ENCODE measurements at regions not wholly inside any gene's neighbourhood (a gene's known extent, or its start where the extent isn't known, plus 50 kb on each side); places are given as distances from the start of the nearest gene placed in this dataset.

DNA sequence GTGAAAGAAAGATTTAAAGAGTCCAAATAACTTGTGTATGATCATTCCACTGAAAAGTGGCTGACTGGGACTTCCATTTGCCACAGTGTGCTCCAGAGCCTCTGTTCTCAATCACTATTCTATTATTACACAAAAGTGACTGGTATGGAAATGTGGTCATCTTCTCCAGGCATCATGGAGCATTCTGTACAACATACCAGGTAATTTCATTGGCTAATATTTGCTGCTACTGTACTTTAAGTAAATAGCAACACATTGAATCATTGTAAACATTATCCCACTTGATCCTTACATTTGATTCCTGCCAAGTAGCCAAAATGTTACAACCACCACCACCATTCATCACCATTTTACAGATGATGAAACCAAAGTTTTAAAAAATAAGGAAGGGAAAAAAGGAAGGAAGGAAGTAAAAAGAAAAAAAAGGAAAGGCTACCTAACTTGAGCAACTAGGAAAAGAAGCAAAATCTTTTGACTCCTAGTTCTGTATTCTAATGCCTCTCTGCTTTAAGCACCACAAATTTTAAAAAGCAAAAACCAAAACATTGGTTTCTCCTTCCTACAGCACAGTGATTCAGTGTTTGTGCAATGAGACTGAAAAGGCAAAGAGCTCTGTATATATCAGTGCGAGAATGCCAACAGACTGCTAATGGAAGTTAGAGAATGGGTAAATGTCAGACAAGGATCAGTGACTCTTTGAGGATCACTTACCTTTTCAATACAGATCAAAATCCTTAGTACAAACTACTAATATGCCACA is 361.4 kb upstream of the PTBP2 start:
- Mint-ChIP-seq H3K36me3 (no peaks in the 10 kb centered on the region), H3K4me3 (no peak overlapping the region), H3K27ac (no peak overlapping the region), H3K9me3 (peaks cover 15% of the 10 kb centered on the region), H3K27me3 (no peaks in the 10 kb centered on the region), H3K4me1 (ENCODE audit: low read depth in 2 of 2) (peaks cover 0 to 2% of the 10 kb centered on the region in 2 donors)
- no peak for DNase-seq (ENCODE audit: low spot score)
- ATAC-seq = no peak

DNA sequence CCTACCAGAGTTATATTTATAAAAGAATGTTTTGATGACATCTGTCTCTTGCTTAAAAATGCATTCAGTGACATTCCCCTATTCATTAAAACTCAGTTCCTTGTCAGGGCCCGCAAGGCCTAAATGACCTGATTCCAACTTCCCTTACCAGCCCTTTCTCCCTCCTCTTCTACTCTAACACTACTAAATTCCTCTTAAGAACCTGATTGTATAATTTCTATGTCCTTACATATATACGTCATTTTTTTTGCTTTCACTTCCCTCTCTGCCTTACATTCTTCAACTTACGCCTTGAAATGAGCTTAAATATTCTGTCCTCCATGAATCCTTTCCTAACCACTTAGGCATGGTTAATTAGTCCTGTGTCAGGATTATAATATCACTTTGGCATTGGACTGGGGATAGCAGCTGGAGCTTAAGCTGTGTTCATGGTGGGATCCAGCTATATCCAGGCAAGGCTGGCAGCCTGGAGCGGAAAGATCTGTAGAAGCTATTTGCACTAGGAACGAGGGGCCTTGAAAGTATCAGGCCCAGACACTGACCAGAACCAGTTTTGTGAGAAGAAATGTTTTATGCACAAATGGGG is 360.2 kb upstream of the PTBP2 start:
- H3K4me1 Mint-ChIP-seq (ENCODE audit: low read depth in 2 of 2) = peaks cover 0 to 2% of the 10 kb centered on the region in 2 donors
- DNase-seq (ENCODE audit: low spot score) = no peak
- H3K4me3 Mint-ChIP-seq = no peak overlapping the region
- H3K27ac Mint-ChIP-seq = no peak overlapping the region
- peaks cover 11% of the 10 kb centered on the region for H3K9me3 Mint-ChIP-seq
- no peaks in the 10 kb centered on the region for H3K27me3 Mint-ChIP-seq
- ATAC-seq = no peak
- H3K36me3 Mint-ChIP-seq = no peaks in the 10 kb centered on the region

- H3K36me3 Mint-ChIP-seq = no peaks in the 10 kb centered on the region
- DNase-seq (ENCODE audit: low spot score) (no peak), ATAC-seq (no peak)
- peaks cover 11% of the 10 kb centered on the region for H3K9me3 Mint-ChIP-seq
- H3K27me3 Mint-ChIP-seq = no peaks in the 10 kb centered on the region
- no peak overlapping the region for H3K27ac Mint-ChIP-seq
- peaks cover 0 to 2% of the 10 kb centered on the region in 2 donors for H3K4me1 Mint-ChIP-seq (ENCODE audit: low read depth in 2 of 2)
- no peak overlapping the region for H3K4me3 Mint-ChIP-seq
These were observed 359.6 kb upstream of the PTBP2 start for GRCh38 chr1:96361961-96362360.

DNA sequence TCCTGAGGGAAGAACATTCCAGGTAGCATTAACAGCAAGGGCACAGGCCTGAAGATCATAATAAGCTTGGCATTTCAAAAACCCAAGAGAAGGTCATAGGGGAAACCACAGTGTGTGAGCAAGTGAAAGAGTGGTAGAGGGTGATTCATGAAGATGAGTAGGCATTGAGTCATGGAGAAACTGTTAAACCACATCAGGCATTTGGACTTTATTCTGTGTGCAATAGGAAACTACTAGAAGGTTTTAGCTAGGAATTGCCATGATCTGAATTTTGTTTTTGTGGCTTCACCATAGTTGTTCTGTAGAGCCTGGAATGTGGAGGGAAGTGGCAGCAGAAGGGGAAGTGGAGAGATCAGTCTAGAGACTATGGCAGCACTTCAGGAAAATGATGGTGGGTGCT is 359.0 kb upstream of the PTBP2 start:
- Mint-ChIP-seq H3K9me3 (peaks cover 11% of the 10 kb centered on the region), H3K27me3 (no peaks in the 10 kb centered on the region), H3K4me1 (ENCODE audit: low read depth in 2 of 2) (peaks cover 0 to 2% of the 10 kb centered on the region in 2 donors), H3K27ac (no peak overlapping the region), H3K4me3 (peak overlapping the region; percentile 11), H3K36me3 (no peaks in the 10 kb centered on the region)
- ATAC-seq (peak in 1 of 2 donors; percentile 61), DNase-seq (ENCODE audit: low spot score) (no peak)

DNA sequence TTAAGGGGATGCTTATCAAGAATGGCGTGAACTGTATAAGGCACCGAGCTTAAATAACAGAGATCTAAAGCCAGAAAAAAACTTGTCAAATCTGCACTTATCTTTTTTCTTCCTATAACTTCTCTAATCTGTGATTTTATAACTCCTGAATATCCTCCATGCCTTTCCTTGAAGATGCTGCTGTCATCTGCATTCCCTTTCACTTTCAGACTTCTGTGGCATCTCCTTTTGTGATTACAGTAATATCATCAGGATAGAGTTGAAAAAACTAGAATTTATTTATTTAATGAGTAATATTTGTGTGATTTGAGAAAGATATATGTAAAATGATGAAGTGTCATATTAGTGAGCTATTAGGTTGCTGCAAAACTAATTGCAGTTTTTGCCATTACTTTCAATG is 357.8 kb upstream of the PTBP2 start:
- Mint-ChIP-seq H3K27me3 (no peaks in the 10 kb centered on the region), H3K4me3 (no peak overlapping the region), H3K9me3 (peaks cover 18% of the 10 kb centered on the region), H3K4me1 (ENCODE audit: low read depth in 2 of 2) (peaks cover 0 to 2% of the 10 kb centered on the region in 2 donors), H3K36me3 (no peaks in the 10 kb centered on the region), H3K27ac (no peak overlapping the region)
- ATAC-seq (no peak), DNase-seq (ENCODE audit: low spot score) (no peak)

- Mint-ChIP-seq H3K27ac (no peak overlapping the region), H3K4me1 (ENCODE audit: low read depth in 2 of 2) (peaks cover 0 to 2% of the 10 kb centered on the region in 2 donors), H3K4me3 (no peak overlapping the region), H3K9me3 (peaks cover 21% of the 10 kb centered on the region), H3K27me3 (no peaks in the 10 kb centered on the region), H3K36me3 (no peaks in the 10 kb centered on the region)
- DNase-seq (ENCODE audit: low spot score) (no peak), ATAC-seq (no peak)
These were observed 357.0 kb upstream of the PTBP2 start for GRCh38 chr1:96364576-96364975.

- no peak for DNase-seq (ENCODE audit: low spot score)
- Mint-ChIP-seq H3K4me1 (ENCODE audit: low read depth in 2 of 2) (peaks cover 0 to 2% of the 10 kb centered on the region in 2 donors), H3K4me3 (no peak overlapping the region), H3K36me3 (no peaks in the 10 kb centered on the region), H3K27ac (no peak overlapping the region), H3K27me3 (no peaks in the 10 kb centered on the region), H3K9me3 (peaks cover 23% of the 10 kb centered on the region)
- ATAC-seq = no peak
These were observed 356.5 kb upstream of the PTBP2 start for GRCh38 chr1:96365076-96365475.

GRCh38 chr1:96365596-96366390 is 355.8 kb upstream of the PTBP2 start:
- no peaks in the 10 kb centered on the region for H3K27me3 Mint-ChIP-seq
- H3K4me3 Mint-ChIP-seq = no peak overlapping the region
- DNase-seq (ENCODE audit: low spot score) = no peak
- H3K36me3 Mint-ChIP-seq = no peaks in the 10 kb centered on the region
- H3K9me3 Mint-ChIP-seq = peaks cover 26% of the 10 kb centered on the region
- peaks cover 0 to 2% of the 10 kb centered on the region in 2 donors for H3K4me1 Mint-ChIP-seq (ENCODE audit: low read depth in 2 of 2)
- no peak overlapping the region for H3K27ac Mint-ChIP-seq
- no peak for ATAC-seq

DNA sequence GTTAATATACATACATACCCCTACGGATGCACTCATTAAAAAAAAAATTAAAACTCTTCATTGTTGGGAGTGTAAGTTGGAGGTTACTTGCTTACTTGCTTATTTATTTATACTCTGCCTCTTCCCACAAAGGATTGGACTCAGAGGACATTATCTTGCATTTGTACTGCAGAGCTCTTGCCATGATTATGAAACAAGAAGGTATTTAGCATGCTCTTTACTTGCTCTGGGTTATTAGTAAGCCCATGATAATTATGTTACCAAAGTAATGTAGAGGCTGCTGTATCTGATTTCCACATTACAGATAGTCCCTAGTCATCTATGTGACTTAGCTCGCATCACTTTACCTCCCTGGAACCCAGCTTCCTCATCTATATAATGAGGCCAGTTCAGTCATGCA is 355.1 kb upstream of the PTBP2 start:
- ATAC-seq = no peak
- H3K27ac Mint-ChIP-seq = no peak overlapping the region
- peaks cover 18% of the 10 kb centered on the region for H3K9me3 Mint-ChIP-seq
- H3K27me3 Mint-ChIP-seq = no peaks in the 10 kb centered on the region
- no peak overlapping the region for H3K4me3 Mint-ChIP-seq
- DNase-seq (ENCODE audit: low spot score) = no peak
- H3K4me1 Mint-ChIP-seq (ENCODE audit: low read depth in 2 of 2) = peaks cover 0 to 2% of the 10 kb centered on the region in 2 donors
- H3K36me3 Mint-ChIP-seq = no peaks in the 10 kb centered on the region

DNA sequence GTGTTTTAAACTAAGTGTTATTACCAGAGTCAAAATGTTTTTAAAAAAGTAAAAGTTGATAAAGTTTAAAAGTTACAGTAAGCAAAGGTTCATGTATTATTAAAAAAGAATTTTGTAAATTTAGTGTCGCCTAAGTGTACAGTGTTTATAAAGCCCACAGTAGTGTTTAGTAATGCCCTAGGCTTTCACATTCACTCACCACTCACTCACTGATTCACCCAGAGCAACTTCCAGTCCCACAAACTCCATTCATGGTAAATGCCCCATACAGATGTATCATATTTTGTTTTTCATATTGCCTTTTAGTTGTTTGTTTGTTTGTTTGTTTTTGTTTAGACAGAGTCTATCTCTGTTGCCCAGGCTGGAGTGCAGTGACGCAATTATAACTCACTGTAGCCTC is 353.8 kb upstream of the PTBP2 start:
- H3K27ac Mint-ChIP-seq = no peak overlapping the region
- no peak overlapping the region for H3K4me3 Mint-ChIP-seq
- H3K27me3 Mint-ChIP-seq = no peaks in the 10 kb centered on the region
- no peaks in the 10 kb centered on the region for H3K4me1 Mint-ChIP-seq (ENCODE audit: low read depth in 2 of 2)
- no peaks in the 10 kb centered on the region for H3K36me3 Mint-ChIP-seq
- ATAC-seq (no peak), DNase-seq (ENCODE audit: low spot score) (no peak)
- H3K9me3 Mint-ChIP-seq = peaks cover 19% of the 10 kb centered on the region

- Mint-ChIP-seq H3K4me3 (no peak overlapping the region), H3K27me3 (no peaks in the 10 kb centered on the region), H3K4me1 (ENCODE audit: low read depth in 2 of 2) (no peaks in the 10 kb centered on the region), H3K9me3 (peaks cover 19% of the 10 kb centered on the region), H3K36me3 (no peaks in the 10 kb centered on the region), H3K27ac (no peak overlapping the region)
- ATAC-seq = no peak
- no peak for DNase-seq (ENCODE audit: low spot score)
These were observed 350.8 kb upstream of the PTBP2 start for GRCh38 chr1:96370757-96371156.

- no peaks in the 10 kb centered on the region for H3K4me1 Mint-ChIP-seq (ENCODE audit: low read depth in 2 of 2)
- no peak overlapping the region for H3K27ac Mint-ChIP-seq
- H3K27me3 Mint-ChIP-seq = no peaks in the 10 kb centered on the region
- H3K36me3 Mint-ChIP-seq = no peaks in the 10 kb centered on the region
- DNase-seq (ENCODE audit: low spot score) = no peak
- no peak overlapping the region for H3K4me3 Mint-ChIP-seq
- no peak for ATAC-seq
- H3K9me3 Mint-ChIP-seq = peaks cover 26% of the 10 kb centered on the region
These were observed 348.7 kb upstream of the PTBP2 start for GRCh38 chr1:96372881-96373280.

- Mint-ChIP-seq H3K36me3 (no peaks in the 10 kb centered on the region), H3K4me1 (ENCODE audit: low read depth in 2 of 2) (no peaks in the 10 kb centered on the region), H3K27me3 (no peaks in the 10 kb centered on the region), H3K27ac (no peak overlapping the region), H3K4me3 (no peak overlapping the region), H3K9me3 (peaks cover 24% of the 10 kb centered on the region)
- DNase-seq (ENCODE audit: low spot score) = no peak
- no peak for ATAC-seq
These were observed 347.4 kb upstream of the PTBP2 start for GRCh38 chr1:96374076-96374762.

DNA sequence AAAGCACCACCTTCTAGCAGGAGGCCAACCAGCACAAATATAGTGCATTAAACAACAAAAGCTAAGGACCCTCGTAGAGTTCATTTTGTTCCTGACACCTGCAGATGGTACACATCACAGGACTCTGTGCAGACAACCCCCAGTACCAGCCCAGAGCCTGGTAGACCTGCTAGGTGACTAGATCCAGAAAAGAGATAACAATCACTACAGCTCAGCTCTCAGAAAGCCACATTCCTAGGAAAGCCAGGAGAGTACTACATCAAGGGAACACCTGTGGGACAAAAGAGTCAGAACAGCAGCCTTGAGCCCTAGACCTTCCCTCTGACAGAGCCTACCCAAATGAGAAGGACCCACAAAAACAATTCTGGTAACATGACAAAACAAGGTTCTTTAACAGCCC is 344.7 kb upstream of the PTBP2 start:
- Mint-ChIP-seq H3K4me3 (no peak overlapping the region), H3K27me3 (no peaks in the 10 kb centered on the region), H3K36me3 (no peaks in the 10 kb centered on the region), H3K27ac (no peak overlapping the region), H3K4me1 (ENCODE audit: low read depth in 2 of 2) (no peaks in the 10 kb centered on the region), H3K9me3 (peaks cover 19% of the 10 kb centered on the region)
- DNase-seq (ENCODE audit: low spot score) (no peak), ATAC-seq (no peak)
